ES-I3 (cell line): ENCODE measurements at regions not wholly inside any gene's neighbourhood (a gene's known extent, or its start where the extent isn't known, plus 50 kb on each side); places are given as distances from the start of the nearest gene placed in this dataset.

Experiments
- H3K36me3 ChIP-seq: 2 replicates; pipeline ENCODE4 v1.6.1; 2013; ENCODE audit warnings: mild to moderate bottlenecking, low read length, control low read depth, moderate library complexity; ENCODE audit not compliant: insufficient read depth
- H3K4me1 ChIP-seq: 2 replicates; pipeline ENCODE4 v1.6.1; 2013; ENCODE audit warnings: mild to moderate bottlenecking, control low read depth, low read length; ENCODE audit not compliant: insufficient read depth
- H3K9ac ChIP-seq: 2 replicates; pipeline ENCODE4 v1.6.1; 2013; ENCODE audit warnings: low read depth, mild to moderate bottlenecking, low read length, moderate library complexity
- H3K9me3 ChIP-seq: 2 replicates; pipeline ENCODE4 v1.6.1; 2013; ENCODE audit warnings: mild to moderate bottlenecking, low read length, moderate library complexity; ENCODE audit not compliant: control insufficient read depth, insufficient read depth

DNA sequence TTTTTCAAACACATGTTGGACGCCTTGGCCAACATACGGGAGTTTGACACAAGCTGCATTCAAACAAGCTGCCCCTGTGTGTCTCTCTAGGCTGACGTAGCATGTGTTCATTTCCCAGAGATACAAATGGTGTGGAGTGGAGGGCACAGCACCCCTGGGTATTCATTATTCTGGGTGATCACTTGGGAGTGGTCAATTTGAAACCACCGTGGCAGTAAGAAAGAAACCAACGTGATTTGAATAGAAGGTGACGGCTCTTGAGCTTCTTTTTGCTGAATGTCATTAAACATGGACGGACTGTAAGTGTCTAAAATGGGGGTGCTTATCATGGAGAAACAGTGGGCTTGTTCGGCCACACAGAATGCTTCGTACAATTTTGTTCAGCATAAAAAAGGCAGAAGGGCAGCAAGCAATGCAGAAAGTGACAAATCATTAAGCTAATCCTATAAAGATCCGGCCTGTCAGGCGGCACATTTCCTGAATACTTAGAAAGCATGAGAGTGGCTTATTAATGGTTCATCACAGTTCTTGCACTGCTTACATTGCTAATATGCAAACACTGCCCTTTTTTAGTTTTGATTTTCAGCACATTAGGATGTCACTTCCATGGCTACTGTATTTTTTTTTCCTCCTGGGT lies 1261.9 kb upstream of the CITED2 start:
- Histone ChIP-seq H3K9me3 (peaks cover 2% of the 10 kb centered on the region; the same call in 1 of the 2 replicates), H3K4me1 (peaks cover 7% of the 10 kb centered on the region; the same call in 1 of the 2 replicates), H3K36me3 (no peaks in the 10 kb centered on the region), H3K9ac (no peak overlapping the region)

DNA sequence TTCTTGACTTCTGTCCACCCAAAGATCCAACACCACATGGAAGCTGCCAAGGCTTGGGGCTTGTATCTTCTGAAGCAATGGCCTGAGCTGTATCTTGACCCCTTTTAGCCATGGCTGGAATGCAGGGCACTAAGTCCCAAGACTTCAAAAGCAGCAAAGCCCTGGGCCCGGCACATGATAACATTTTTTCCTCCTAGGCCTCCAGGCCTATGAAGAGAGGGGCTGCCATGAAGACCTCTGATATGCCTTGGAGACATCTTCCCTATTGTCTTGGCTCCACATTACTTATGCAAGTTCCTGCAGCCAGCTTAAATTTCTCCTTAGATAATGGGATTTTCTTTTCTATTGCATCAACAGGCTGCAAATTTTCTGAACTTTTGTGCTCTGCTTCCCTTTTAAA lies 1252.6 kb upstream of the CITED2 start:
- Histone ChIP-seq H3K36me3 (no peaks in the 10 kb centered on the region), H3K4me1 (no peaks in the 10 kb centered on the region), H3K9ac (no peak overlapping the region), H3K9me3 (peaks cover 9% of the 10 kb centered on the region)

DNA sequence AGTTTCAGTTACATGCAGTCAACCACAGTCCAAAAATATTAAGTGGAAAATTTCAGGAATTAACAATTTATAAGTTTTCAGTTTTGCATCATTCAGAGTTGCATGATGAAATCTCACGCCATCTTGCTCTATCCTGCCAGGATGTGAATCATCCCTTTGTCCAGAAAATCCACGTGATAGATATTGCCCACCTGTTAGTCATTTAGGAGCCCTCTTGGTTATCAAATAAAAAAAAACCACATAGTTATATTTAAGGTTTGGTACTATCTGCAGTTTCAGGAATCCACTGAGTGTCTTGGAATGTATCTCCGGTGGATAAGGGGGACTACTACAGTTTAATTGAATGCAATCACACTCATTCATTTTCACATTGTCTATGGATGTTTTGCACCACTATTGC lies 1249.0 kb upstream of the CITED2 start:
- H3K9me3 ChIP-seq = peaks cover 15% of the 10 kb centered on the region
- no peaks in the 10 kb centered on the region for H3K4me1 ChIP-seq
- H3K36me3 ChIP-seq = no peaks in the 10 kb centered on the region
- H3K9ac ChIP-seq = no peak overlapping the region

DNA sequence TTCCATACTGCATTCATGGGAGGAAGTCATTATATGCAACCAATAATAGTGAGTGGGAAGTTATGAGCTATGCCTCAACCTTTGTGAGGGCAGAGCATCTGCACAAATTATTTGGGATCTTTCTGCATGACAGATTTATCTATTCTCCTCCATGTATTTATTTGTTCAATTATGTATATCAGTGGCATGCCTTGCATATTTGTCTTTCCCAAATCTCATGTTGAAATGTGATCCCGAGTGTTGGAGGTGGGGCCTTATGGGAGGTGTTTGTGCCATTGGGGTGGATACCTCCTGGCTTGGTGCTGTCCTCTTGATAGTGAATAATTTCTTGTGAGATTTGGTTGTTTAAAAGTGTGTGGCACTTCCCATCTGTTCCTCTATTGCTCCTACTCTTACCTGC lies 1246.0 kb upstream of the CITED2 start:
- no peaks in the 10 kb centered on the region for H3K4me1 ChIP-seq
- H3K9me3 ChIP-seq = peaks cover 6% of the 10 kb centered on the region; the same call in 1 of the 2 replicates
- H3K9ac ChIP-seq = no peak overlapping the region
- H3K36me3 ChIP-seq = no peaks in the 10 kb centered on the region

DNA sequence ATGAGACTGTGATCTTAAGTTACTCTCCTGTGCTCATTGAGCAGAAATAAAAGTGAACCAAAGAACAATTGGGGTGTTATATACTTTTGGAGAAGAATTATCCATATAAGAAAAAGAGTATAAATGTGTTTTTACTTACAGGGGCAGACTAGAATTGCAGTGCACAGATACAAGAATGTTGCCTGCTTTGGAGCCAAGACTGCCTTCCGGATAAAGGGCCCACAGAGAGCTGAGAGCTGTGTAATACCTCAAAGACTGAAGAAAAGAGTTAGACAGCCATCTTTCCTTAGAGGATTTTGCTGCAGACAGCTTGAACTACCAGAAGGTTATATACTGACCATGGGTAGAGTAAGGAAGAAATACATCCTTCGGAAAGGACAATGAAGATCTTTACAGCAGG lies 1235.5 kb upstream of the CITED2 start:
- H3K9ac ChIP-seq = no peak overlapping the region
- no peaks in the 10 kb centered on the region for H3K9me3 ChIP-seq
- H3K36me3 ChIP-seq = no peaks in the 10 kb centered on the region
- no peaks in the 10 kb centered on the region for H3K4me1 ChIP-seq

DNA sequence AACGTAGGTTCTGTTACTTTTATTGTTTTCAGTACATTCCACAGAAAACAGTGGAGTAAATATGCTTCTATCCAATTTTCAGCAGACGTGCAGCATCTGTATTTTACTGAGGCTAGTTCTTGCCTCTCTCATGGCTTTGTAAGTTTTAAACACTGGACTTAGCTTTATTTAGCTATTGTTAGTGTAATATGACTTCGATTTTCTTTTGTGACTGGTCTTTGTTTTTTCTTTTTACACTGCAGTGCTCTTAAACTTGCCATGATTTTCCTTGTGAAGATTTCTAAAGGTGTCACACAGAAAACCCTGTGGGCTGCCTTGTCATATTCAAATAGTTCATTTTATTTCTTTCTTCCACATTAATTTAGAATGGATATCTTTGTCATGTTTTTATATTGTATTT lies 1234.9 kb upstream of the CITED2 start:
- H3K9me3 ChIP-seq = no peaks in the 10 kb centered on the region
- H3K36me3 ChIP-seq = no peaks in the 10 kb centered on the region
- H3K9ac ChIP-seq = no peak overlapping the region
- H3K4me1 ChIP-seq = no peaks in the 10 kb centered on the region

DNA sequence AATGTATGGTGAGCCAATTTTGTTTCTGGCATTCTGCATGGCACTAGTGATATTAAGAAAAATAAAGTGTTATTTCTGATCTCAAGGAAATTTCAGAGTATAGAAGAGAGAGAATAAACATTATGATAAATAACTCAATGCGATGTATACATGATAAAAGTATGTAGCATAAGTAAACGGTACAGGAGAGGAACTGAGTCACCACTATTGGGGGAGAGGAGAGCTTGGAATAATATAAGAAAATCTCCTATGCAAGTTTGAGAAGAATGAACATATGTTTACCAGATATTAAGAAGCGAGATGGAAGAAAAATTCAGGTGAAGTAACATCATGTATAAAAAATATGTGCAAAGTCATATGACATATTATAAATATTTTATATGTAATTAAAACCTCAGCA lies 1230.3 kb upstream of the CITED2 start:
- Histone ChIP-seq H3K9me3 (no peaks in the 10 kb centered on the region), H3K9ac (no peak overlapping the region), H3K4me1 (no peaks in the 10 kb centered on the region), H3K36me3 (no peaks in the 10 kb centered on the region)

DNA sequence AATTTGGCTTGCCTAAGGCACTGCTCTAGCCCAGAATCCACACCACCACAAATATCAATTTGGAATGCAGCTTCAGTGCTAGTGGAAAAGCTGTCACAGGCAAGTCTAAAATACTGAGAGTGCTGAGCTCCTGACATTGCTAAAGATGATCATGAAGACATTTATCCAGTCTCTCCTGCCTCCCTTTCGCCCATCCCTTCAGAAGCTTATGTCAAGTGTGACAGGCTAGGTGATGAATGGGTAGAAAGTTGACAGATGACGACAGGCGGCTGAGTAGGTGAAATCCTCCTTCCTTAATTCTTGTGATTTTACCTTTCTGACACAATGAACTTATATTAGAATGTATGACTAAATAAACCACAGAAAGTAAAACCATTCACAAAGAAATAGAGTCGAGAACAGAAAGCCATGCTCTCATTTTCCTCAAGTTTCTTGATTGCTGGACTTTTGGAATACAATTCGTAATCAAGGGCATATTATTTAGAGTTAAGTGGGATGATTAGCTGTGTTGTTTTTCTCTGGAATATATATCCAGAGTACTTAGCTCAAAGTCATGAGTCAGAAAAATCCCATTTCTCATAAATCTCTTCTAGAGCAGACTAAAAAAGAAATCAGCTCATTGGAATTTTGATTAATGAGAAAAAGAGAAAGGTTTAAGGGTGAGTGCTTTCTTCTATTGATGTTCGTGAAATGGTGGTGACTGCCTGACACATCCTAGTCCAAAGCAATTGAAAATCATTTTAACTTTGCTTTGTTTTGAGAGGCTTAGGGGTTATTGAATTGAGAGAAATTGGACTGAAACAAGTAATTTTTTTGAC lies 1228.2 kb upstream of the CITED2 start:
- H3K4me1 ChIP-seq = no peaks in the 10 kb centered on the region
- no peaks in the 10 kb centered on the region for H3K9me3 ChIP-seq
- H3K9ac ChIP-seq = no peak overlapping the region
- H3K36me3 ChIP-seq = no peaks in the 10 kb centered on the region

DNA sequence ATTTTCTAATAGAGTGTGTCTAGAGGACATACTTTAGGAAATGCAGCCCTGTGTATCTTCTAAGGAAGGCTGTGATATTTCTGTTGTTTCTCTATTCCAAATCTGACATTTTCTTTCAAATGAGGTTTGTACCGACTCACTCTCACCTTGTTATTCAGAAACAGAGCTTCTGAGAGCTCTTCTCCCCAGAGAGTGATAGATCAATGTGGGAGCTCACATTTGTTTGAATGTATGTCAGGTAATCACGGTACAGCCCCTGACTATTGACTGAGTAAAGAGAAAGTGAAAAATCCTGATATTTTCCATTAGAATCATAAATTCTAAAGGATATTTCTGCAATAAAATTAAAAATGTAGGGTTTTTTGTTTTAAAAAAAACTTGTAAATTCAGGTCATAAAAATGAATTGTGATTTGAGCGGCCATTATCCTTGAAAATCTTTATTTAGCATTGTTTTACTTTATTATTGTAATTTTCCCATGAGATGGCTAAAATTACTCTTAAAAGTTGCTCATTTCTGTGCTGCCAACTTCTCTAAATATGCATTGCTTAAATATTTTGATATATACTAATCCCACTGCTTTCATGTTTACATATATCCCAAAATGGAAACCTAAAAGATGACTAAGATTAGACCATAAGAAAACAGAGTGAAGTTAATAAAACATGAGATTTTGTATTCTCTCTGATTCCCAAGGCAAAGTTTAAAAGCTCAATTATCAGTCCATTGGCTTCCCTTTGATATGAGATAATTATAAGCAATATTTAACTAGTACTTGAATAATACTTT lies 1226.8 kb upstream of the CITED2 start:
- H3K9ac ChIP-seq = no peak overlapping the region
- no peaks in the 10 kb centered on the region for H3K36me3 ChIP-seq
- H3K4me1 ChIP-seq = no peaks in the 10 kb centered on the region
- no peaks in the 10 kb centered on the region for H3K9me3 ChIP-seq

DNA sequence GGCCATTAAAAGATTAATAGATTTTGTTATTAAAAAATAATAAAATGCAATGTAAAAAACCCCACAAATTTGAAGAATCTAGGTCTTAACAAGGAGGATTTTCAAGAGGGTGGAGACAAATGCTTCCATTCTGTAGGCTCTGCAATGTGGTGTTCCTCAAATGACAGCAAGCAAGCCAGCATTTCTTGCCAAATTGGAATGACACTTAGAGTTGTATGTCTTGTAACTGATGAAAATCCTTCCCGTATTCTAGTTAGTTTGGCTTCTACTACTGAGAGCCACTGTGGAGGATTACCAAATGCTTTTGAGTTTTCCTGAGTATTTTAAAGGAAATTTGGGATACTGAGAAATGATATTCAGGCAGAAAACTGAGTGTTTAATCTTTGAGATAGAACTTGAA lies 1225.5 kb upstream of the CITED2 start:
- Histone ChIP-seq H3K4me1 (no peaks in the 10 kb centered on the region), H3K9ac (no peak overlapping the region), H3K9me3 (no peaks in the 10 kb centered on the region), H3K36me3 (no peaks in the 10 kb centered on the region)

DNA sequence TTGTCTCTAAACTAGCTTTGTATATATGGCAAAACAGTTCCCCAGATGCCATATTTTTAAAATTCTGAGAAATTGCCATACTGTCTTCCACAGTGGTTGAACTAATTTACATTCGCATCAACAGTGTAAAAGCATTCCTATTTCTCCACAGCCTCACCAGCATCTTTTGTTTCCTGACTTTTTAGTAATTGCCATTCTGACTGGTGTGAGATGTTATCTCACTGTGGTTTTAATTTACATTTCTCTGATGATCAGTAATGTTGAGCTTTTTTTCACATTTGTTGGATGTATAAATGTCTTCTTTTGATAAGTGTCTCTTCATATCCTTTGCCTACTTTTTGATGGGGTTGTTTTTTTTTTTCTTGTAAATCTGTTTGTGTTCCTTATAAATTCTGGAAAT lies 1222.7 kb upstream of the CITED2 start:
- H3K4me1 ChIP-seq = no peaks in the 10 kb centered on the region
- no peaks in the 10 kb centered on the region for H3K9me3 ChIP-seq
- H3K9ac ChIP-seq = no peak overlapping the region
- H3K36me3 ChIP-seq = no peaks in the 10 kb centered on the region

DNA sequence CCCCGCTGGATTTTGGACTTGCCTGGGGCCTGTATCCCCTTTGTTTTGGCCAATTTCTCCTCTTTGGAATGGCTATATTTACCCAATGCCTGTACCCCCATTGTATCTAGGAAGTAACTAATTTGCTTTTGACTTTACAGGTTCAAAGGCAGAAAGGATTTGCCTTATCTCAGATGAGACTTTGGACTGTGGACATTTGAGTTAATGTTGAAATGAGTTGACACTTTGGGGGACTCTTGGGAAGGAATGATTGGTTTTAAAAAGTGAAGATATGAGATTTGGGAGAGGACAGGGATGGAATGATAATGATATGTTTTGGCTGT lies 1220.3 kb upstream of the CITED2 start:
- H3K36me3 ChIP-seq = no peaks in the 10 kb centered on the region
- no peaks in the 10 kb centered on the region for H3K9me3 ChIP-seq

DNA sequence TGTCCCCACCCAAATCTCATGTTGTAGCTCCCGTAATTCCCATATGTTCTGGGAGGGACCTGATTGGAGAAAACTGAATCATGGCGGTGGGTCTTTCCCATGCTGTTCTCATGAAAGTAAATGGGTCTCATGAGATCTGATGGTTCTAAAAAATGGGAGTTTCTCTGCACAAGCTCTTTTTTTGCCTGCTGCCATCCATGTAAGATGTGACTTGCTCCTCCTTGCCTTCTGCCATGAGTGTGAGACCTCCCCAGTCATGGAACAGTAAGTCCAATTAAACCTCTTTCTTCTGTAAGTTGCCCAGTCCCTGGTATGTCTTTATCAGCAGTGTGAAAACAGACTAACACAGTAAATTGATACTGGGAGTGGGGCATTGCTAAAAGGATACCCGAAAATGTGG lies 1218.4 kb upstream of the CITED2 start:
- H3K4me1 ChIP-seq = no peaks in the 10 kb centered on the region

More for the DNA sequence above, 1220.3 kb upstream of the CITED2 start:
- Histone ChIP-seq H3K4me1 (no peaks in the 10 kb centered on the region), H3K9ac (no peak overlapping the region)

DNA sequence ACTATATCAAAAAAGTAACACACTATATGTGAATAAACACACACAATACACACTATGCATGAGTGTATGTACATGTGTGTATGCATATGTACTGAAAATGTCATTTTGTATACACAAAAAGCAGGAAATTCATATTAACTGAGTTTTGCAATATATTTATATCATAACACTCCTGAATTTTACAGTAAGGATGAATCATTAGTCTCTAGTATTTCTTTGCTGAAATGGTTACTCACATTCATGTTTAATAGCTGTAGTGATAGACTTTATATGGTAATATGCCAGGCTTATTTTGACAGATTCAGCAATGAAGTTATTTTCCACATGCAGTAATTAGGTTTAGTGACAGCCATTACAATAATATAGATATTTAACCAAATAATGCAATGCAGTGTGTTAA lies 1216.2 kb upstream of the CITED2 start:
- Histone ChIP-seq H3K4me1 (no peaks in the 10 kb centered on the region), H3K36me3 (no peaks in the 10 kb centered on the region), H3K9ac (no peak overlapping the region), H3K9me3 (no peaks in the 10 kb centered on the region; the same call in 1 of the 2 replicates)

More for the DNA sequence above, 1218.4 kb upstream of the CITED2 start:
- Histone ChIP-seq H3K9ac (no peak overlapping the region), H3K36me3 (no peaks in the 10 kb centered on the region), H3K9me3 (no peaks in the 10 kb centered on the region)
